Superior temporal gyrus (tissue), 1 donor: ENCODE measurements at regions not wholly inside any gene's neighbourhood (a gene's known extent, or its start where the extent isn't known, plus 50 kb on each side); places are given as distances from the start of the nearest gene placed in this dataset.
A peak's percentile ranks its signal among the peaks of the same experiment; 100 is the strongest.

Experiments
- DNase-seq: peaks from one replicate; pipeline ENCODE4 v3.0.0-alpha.2; 2016; ENCODE audit errors: extremely low spot score

DNA sequence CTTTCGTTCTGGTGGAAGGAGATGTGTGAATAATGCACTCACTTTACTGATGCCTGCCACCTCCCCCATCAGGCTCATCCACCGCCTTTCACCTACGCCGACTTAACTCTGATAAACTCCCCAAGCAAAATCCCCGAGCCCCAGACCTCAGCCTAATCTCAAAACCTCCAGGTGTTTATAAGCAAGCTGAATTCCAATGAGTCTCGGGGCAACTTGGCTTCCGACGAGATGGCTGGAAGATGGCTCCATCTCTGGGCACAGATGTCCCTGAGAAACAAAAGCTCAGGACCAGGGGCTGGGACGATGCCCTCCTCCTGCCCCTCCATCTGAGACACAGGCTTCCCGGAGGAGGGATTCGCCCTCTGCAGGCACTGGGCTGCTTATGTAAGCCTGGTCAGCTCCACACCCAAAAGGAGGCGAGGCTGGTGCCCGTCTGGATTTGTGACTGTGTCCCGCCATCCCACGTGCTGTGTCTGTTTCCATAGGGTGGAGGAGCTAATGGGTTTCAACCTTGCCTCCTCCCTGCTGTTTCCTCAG lies 386.4 kb upstream of the TNRC6C start:
- no peak for DNase-seq

- no peak for DNase-seq
These were observed 385.7 kb upstream of the TNRC6C start for GRCh38 chr17:77572851-77573250.

- no peak for DNase-seq
These were observed 381.0 kb upstream of the TNRC6C start for GRCh38 chr17:77577491-77577890.

DNA sequence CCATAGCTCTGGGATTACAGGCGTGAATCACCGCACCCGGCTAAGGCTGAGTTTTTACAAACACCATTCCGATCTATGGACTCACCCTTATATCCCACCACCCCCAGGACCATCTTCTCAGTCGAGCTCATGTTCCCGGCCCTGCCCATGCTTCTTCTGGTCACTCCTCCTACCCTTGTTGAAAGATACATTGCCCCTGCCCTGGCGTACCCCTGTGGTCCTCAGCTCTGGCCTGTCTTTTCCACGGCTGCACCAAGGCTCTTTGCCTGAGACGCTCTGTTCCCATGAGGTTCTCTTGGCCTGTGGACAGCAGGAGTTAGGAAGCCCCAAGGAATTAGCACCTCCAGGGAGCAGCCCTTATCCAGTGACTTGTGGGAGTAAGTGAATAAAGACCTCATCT lies 379.4 kb upstream of the TNRC6C start:
- no peak for DNase-seq

- DNase-seq: no peak
These were observed 378.8 kb upstream of the TNRC6C start for GRCh38 chr17:77579682-77580081.

DNA sequence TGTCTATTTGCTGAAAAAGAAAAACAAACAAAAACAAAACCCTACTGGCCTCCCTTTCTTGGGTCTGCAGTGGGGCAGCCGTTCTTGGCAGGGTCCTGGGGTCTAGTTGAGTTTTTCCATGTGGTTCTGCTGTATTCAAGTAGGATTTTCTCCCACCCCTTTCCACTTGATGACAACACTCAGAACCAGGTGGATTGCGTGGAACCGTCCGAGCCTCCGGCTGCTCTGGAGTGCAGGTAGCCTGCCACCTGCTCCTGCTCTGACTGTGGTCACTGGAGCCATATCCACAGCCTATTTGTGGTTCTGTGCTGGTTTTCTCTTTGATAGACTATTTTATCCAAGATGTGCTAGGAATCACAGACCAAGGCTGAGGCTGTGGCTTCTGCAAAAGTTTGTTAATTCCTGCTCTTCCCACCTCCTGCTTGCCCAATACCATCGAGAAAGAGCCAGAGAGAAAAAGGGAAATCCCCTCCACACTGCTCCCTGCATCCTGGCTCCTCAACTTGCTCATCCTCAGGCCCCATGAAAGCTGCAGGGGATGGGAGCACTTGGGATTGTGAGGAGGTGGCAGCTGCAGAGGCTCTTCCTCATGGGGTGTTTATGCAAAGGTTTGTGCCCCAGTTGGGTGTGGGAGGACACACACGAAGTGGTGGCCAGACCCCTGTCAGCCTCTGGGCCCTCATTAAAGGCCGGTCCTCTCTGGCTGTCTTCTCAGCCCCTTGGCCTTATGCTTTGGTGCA lies 377.8 kb upstream of the TNRC6C start:
- DNase-seq: no peak

DNA sequence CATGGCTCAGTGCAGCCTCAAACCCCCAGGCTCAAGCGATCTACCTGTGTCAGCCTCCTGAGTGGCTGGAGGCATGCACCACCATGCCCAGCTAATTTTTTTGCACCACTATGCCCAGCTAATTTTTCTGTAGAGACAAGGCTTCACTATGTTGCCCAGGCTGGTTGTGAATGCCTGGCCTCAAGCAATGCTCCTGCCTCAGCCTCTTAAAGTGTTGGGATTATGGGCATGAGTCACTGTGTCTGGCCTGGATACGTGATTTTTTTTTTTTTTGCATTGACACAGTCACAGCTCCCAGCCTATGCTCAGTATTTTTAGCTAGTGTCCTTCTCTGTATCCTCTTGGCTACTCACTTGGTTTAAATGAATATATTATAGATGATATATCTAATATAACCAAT lies 377.0 kb upstream of the TNRC6C start:
- DNase-seq: peak; percentile 35

DNA sequence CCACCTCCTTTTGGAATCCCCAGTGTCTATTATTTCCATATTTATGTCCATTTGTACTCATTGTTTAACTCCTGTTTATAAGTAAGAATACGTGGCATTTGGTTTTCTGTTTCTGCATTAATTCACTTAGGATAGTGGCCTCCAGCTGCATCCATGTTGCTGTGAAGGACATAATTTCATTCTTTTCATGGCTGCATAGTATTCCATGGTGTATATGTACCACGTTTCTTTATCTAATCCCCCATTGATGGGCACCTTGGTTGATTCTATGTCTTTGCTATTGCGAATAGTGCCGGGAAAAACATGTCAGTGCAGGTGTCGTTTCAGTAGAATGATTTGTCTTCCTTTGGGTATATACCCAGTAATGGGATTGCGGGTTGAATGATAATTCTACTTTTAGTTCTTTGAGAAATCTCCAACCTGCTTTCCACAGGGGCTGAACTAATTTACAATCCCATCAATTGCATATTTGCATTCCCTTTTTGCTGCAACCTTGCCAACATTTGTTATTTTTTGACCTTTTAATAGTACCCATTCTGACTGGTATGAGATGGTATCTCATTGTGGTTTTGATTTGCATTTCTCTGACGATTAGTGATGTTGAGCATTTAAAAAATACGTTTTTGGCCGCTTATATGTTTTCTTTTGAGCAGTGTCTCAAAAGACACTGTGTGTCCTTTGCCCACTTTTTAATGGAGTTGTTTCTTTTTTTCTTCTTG lies 373.2 kb upstream of the TNRC6C start:
- DNase-seq: no peak

DNA sequence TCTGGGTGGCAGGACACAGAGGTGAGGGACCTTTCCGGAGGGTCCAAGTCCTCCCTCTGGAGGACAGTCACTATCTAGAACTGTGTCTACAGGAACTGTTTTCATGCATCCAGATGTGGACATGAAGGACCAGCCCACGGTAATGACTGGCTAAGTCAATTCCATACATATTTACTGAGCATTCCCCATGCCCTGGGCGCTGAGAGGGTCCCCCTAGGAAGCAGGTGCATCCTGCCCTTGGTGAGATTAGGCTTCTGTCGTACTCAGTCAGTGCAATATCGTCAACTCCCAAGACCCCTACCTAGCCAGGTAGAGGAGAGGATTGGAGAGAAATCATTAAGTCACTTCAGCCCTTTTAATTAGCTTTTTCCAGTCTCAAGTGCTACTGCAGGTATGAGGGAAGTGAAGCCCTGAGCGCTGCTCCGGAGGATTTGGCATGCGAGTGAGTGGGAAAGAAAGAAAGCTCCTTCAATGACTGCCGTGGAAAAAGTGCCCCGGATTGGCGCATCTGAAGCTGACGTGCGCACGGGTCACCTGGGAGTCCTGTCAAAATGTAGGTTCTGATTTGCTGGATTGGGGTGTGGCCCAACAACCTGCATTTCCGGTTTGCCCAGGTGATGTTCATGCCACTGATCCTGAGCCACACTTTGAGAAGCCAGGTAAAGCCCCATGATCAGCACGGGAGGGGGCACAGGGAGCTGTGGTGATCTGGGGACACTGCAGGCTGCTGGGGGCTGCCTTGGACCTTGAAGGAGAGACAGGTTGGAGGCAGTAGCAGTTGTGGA lies 367.4 kb upstream of the TNRC6C start:
- no peak for DNase-seq

GRCh38 chr17:77592106-77592865 lies 366.2 kb upstream of the TNRC6C start:
- no peak for DNase-seq

DNA sequence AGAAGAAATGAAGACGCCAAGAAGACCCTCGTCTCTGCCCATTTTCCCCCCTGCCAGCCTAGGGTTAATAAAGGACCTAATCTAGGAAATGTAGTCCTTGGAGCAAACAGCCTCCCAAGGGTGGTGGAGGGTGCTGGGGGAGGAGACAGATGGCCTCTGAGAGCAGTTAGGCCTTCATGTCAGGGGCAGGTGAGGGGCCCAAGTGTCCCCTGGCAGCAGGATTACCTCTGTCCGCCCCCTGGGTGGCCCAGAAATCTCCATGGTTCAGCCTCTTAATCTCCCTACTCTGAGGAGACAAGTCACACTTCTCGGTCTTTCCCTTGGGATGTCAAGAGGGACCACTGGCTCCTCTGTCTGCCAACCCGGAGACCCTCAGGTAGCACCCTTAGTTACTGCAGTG lies 365.4 kb upstream of the TNRC6C start:
- DNase-seq: no peak

DNA sequence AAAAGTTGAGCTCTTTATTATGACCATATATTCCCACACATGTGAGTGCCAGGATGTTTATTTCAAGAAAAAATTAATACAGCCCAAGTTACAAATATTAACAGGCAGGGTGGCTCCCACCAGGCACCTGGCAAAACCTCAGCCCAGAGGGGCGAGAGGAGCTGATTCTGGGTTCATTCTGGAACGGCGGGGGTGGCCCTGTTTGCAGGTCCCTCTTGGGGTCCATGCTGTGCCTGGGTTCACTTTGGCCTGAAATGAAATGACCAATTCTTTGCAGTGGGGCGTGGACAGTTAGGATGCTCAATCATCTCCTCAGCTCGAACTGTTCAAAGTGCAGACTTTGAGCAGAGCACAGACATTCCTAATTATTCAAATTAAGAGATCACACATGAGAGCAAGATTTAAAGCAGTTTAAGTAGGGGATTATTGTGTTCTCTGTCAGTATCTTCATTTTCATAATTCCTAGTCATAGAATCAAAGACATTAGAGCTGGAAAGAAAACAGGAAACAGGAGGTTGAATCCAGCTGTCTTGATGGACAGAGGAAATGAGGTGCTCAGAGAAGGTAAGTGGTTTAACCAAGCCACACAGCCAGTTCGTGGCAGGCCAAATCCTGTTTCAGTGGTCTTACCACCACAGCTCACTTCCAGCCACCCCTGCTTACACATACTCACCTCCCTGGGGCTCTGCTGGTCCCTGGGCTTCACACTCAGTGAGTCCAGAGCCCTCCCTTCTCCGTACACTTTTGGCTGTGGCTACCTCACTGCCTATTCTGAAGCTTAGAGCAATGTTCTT lies 363.9 kb upstream of the TNRC6C start:
- no peak for DNase-seq

- no peak for DNase-seq
These were observed 361.7 kb upstream of the TNRC6C start for GRCh38 chr17:77596491-77597417.

GRCh38 chr17:77597418-77598240 lies 360.9 kb upstream of the TNRC6C start:
- no peak for DNase-seq

- no peak for DNase-seq
These were observed 360.3 kb upstream of the TNRC6C start for GRCh38 chr17:77598241-77598620.

DNA sequence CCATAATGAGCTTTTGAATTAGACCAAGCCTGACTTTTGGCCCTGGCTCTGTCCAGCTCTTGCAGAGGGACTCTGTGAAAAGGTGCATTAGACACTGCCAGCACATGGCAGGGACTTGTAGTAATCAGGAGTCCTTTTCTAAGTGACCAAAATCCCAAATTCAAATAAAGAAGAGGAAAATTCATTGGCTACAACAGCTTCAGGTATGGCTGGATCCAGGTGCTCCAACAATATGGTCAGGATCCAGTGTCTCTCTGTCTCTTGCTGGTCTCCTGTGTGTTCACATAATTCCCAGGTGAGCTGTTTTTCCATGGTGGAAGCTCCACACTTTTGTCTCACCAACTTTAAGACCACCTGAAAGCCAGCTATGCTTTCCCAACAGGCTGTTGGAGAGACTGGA lies 358.8 kb upstream of the TNRC6C start:
- DNase-seq: no peak

GRCh38 chr17:77600346-77600745 lies 358.2 kb upstream of the TNRC6C start:
- no peak for DNase-seq

DNA sequence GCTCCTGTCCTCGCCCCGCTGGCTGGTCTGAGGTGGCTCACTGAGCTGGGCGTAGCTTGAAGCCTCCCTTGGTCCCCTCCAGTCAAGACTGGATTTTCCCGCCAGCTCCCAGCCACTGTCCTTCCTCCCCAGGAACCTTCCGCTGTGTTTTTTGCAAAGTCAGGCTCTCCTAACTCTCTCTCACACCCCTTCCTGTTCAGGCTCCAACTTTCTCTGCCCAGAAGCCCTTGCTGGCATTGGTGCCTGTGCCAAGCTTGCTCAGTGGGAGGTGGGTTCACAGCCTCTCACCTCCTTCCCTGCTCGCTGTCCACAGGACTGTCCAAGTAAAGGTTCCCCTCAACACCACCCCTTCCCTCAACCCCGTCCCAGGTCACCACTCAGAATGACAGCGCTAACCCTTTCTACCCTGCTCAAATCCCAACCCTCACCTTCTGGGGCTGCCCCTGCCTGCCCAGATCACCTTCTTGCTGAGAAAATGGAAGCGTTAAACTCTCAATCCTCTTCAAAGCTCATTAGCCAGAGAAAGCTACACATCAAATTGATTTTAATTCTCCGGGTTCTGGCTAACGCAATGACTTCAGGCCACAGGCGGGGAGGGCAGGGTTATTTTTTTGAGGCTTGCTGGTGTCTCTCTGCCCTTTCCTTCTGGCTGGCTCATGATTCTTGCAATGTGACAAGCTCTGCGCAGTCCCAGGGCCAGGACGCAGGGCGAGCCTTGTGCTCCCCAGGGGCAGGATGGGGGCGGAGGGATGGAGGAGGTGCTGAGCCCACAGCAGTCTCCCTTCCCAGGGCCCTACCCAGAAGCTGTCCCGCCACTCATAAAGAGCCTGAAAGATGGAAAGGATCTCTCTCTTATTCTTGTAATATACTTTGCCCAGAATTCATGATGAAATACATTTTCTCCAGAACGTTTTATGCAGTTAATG lies 357.2 kb upstream of the TNRC6C start:
- no peak for DNase-seq
